Stimulated activated effector memory CD8-positive, alpha-beta T cell treated with anti-CD3 and anti-CD28 coated beads, Interleukin-12 subunit alpha, Interleukin-12 subunit beta, amount 100 ng/mL, for 72 hours (primary cell): ENCODE measurements at regions not wholly inside any gene's neighbourhood (a gene's known extent, or its start where the extent isn't known, plus 50 kb on each side); places are given as distances from the start of the nearest gene placed in this dataset.
A peak's percentile ranks its signal among the peaks of the same experiment; 100 is the strongest.
"Not testable (repeated sequence)": the region's sequence is repeated elsewhere in the genome, so short reads cannot be mapped to it uniquely, and the experiment has no call there.

Experiments
- ATAC-seq: fragments of 150-1000 bp; cut with Tn5 transposase; 2 replicates; pipeline ENCODE4 v1.10.0; 2021
- DNase-seq, 2 donors: peaks; one replicate each; pipeline ENCODE4 v3.0.0; 2021 to 2022; ENCODE audit warnings: low spot score in 2 of 2
- H3K27ac Mint-ChIP-seq: one replicate; pipeline ENCODE4 v1.8.0; 2022; ENCODE audit warnings: mild to moderate bottlenecking, mixed read lengths
- H3K36me3 Mint-ChIP-seq: one replicate; pipeline ENCODE4 v1.8.0; 2022; ENCODE audit warnings: mild to moderate bottlenecking, mixed read lengths
- H3K4me1 Mint-ChIP-seq: one replicate; pipeline ENCODE4 v1.8.0; 2022; ENCODE audit warnings: mixed read lengths
- H3K4me3 Mint-ChIP-seq: one replicate; pipeline ENCODE4 v1.8.0; 2022; ENCODE audit warnings: mild to moderate bottlenecking, mixed read lengths
- H3K9me3 Mint-ChIP-seq: one replicate; pipeline ENCODE4 v1.8.0; 2022; ENCODE audit warnings: mixed read lengths

GRCh38 chr14:89707086-89707485, 247.4 kb downstream of the EFCAB11 start:
- Mint-ChIP-seq H3K36me3 (no peaks in the 10 kb centered on the region), H3K4me3 (no peak overlapping the region), H3K27ac (no peak overlapping the region), H3K4me1 (peaks cover 26% of the 10 kb centered on the region), H3K9me3 (peaks cover 7% of the 10 kb centered on the region)
- DNase-seq (no peak), ATAC-seq (no peak)

- H3K4me1 Mint-ChIP-seq, result peaks cover 36% of the 10 kb centered on the region
- H3K36me3 Mint-ChIP-seq, result no peaks in the 10 kb centered on the region
- no peak overlapping the region for H3K27ac Mint-ChIP-seq
- DNase-seq, result no peak
- H3K9me3 Mint-ChIP-seq, result peaks cover 3% of the 10 kb centered on the region
- ATAC-seq, result no peak
- no peak overlapping the region for H3K4me3 Mint-ChIP-seq
These were observed 251.7 kb downstream of the EFCAB11 start for GRCh38 chr14:89702876-89703200.

GRCh38 chr14:89702073-89702875, 252.3 kb downstream of the EFCAB11 start:
- DNase-seq, result no peak
- H3K4me3 Mint-ChIP-seq, result peak overlapping the region; percentile 74
- H3K27ac Mint-ChIP-seq, result peak overlapping the region; percentile 95
- H3K36me3 Mint-ChIP-seq, result no peaks in the 10 kb centered on the region
- H3K4me1 Mint-ChIP-seq, result peaks cover 41% of the 10 kb centered on the region
- peaks cover 5% of the 10 kb centered on the region for H3K9me3 Mint-ChIP-seq
- peak; percentile 31 for ATAC-seq

- H3K36me3 Mint-ChIP-seq, result no peaks in the 10 kb centered on the region
- H3K9me3 Mint-ChIP-seq, result peaks cover 5% of the 10 kb centered on the region
- H3K4me3 Mint-ChIP-seq, result peak overlapping the region; percentile 74
- DNase-seq, result peak; percentile 63 to 88
- peak; percentile 86 for ATAC-seq
- peaks cover 44% of the 10 kb centered on the region for H3K4me1 Mint-ChIP-seq
- peak overlapping the region; percentile 95 for H3K27ac Mint-ChIP-seq
These were observed 253.1 kb downstream of the EFCAB11 start for GRCh38 chr14:89701211-89702043.

- peaks cover 5% of the 10 kb centered on the region for H3K9me3 Mint-ChIP-seq
- no peaks in the 10 kb centered on the region for H3K36me3 Mint-ChIP-seq
- no peak overlapping the region for H3K27ac Mint-ChIP-seq
- DNase-seq (no peak), ATAC-seq (no peak)
- peak overlapping the region; percentile 74 for H3K4me3 Mint-ChIP-seq
- H3K4me1 Mint-ChIP-seq, result peaks cover 41% of the 10 kb centered on the region
These were observed 253.7 kb downstream of the EFCAB11 start for GRCh38 chr14:89700801-89701200.

- Mint-ChIP-seq H3K36me3 (no peaks in the 10 kb centered on the region), H3K4me1 (peaks cover 43% of the 10 kb centered on the region), H3K4me3 (no peak overlapping the region), H3K27ac (no peak overlapping the region), H3K9me3 (peaks cover 5% of the 10 kb centered on the region)
- no peak for ATAC-seq
- no peak for DNase-seq
These were observed 255.5 kb downstream of the EFCAB11 start for GRCh38 chr14:89699071-89699470.

GRCh38 chr14:89697281-89698060, 257.1 kb downstream of the EFCAB11 start:
- peaks cover 30% of the 10 kb centered on the region for H3K4me1 Mint-ChIP-seq
- peaks cover 2% of the 10 kb centered on the region for H3K9me3 Mint-ChIP-seq
- DNase-seq (no peak), ATAC-seq (peak; percentile 67)
- no peak overlapping the region for H3K4me3 Mint-ChIP-seq
- H3K36me3 Mint-ChIP-seq, result no peaks in the 10 kb centered on the region
- H3K27ac Mint-ChIP-seq, result no peak overlapping the region

- Mint-ChIP-seq H3K36me3 (no peaks in the 10 kb centered on the region), H3K4me1 (peaks cover 21% of the 10 kb centered on the region), H3K4me3 (no peak overlapping the region), H3K9me3 (peaks cover 2% of the 10 kb centered on the region), H3K27ac (no peak overlapping the region)
- DNase-seq, result no peak
- ATAC-seq, result no peak
These were observed 258.7 kb downstream of the EFCAB11 start for GRCh38 chr14:89695846-89696245.

- ATAC-seq, result no peak
- no peak for DNase-seq
- Mint-ChIP-seq H3K27ac (no peak overlapping the region), H3K4me3 (no peak overlapping the region), H3K36me3 (no peaks in the 10 kb centered on the region), H3K4me1 (no peaks in the 10 kb centered on the region), H3K9me3 (no peaks in the 10 kb centered on the region)
These were observed 264.4 kb downstream of the EFCAB11 start for GRCh38 chr14:89690139-89690538.

GRCh38 chr14:89689711-89690110, 264.8 kb downstream of the EFCAB11 start:
- H3K36me3 Mint-ChIP-seq, DNase-seq, H3K27ac Mint-ChIP-seq, H3K9me3 Mint-ChIP-seq, H3K4me1 Mint-ChIP-seq, H3K4me3 Mint-ChIP-seq, ATAC-seq: not testable (repeated sequence)

GRCh38 chr14:89688507-89689211, 265.9 kb downstream of the EFCAB11 start:
- no peak for ATAC-seq
- DNase-seq, result no peak
- H3K27ac Mint-ChIP-seq, result no peak overlapping the region
- H3K9me3 Mint-ChIP-seq, result peaks cover 3% of the 10 kb centered on the region
- no peak overlapping the region for H3K4me3 Mint-ChIP-seq
- no peaks in the 10 kb centered on the region for H3K36me3 Mint-ChIP-seq
- no peaks in the 10 kb centered on the region for H3K4me1 Mint-ChIP-seq

- not testable (repeated sequence) for ATAC-seq, H3K4me3 Mint-ChIP-seq, DNase-seq, H3K36me3 Mint-ChIP-seq, H3K9me3 Mint-ChIP-seq, H3K27ac Mint-ChIP-seq, H3K4me1 Mint-ChIP-seq
These were observed 267.4 kb downstream of the EFCAB11 start for GRCh38 chr14:89687129-89687528.

GRCh38 chr14:89684139-89684538, 267.1 kb upstream of the FOXN3 start:
- Mint-ChIP-seq H3K27ac (peak overlapping the region; percentile 67), H3K36me3 (no peaks in the 10 kb centered on the region), H3K4me3 (no peak overlapping the region), H3K4me1 (peaks cover 32% of the 10 kb centered on the region), H3K9me3 (peaks cover 3% of the 10 kb centered on the region)
- DNase-seq (no peak), ATAC-seq (no peak)

GRCh38 chr14:89681086-89682018, 264.3 kb upstream of the FOXN3 start:
- H3K9me3 Mint-ChIP-seq, result peaks cover 3% of the 10 kb centered on the region
- H3K4me1 Mint-ChIP-seq, result peaks cover 32% of the 10 kb centered on the region
- H3K36me3 Mint-ChIP-seq, result no peaks in the 10 kb centered on the region
- H3K27ac Mint-ChIP-seq, result peak overlapping the region; percentile 84
- H3K4me3 Mint-ChIP-seq, result peak overlapping the region; percentile 39
- DNase-seq (peak in 1 of 2 donors; percentile 64), ATAC-seq (peak; percentile 75)
